IgD-negative memory B cell (primary cell): ENCODE measurements at regions not wholly inside any gene's neighbourhood (a gene's known extent, or its start where the extent isn't known, plus 50 kb on each side); places are given as distances from the start of the nearest gene placed in this dataset.

Experiments used
- H3K27ac Mint-ChIP-seq, 3 donors: one replicate each; pipeline ENCODE4 v1.8.0; 2020 to 2022; ENCODE audit warnings: mild to moderate bottlenecking in 3 of 3, mixed read lengths in 3 of 3, moderate library complexity in 1 of 3
- H3K27me3 Mint-ChIP-seq: one replicate; pipeline ENCODE4 v1.8.0; 2021; ENCODE audit warnings: mixed read lengths
- H3K36me3 Mint-ChIP-seq: one replicate; pipeline ENCODE4 v1.8.0; 2020; ENCODE audit warnings: mild to moderate bottlenecking, mixed read lengths
- H3K4me1 Mint-ChIP-seq, 3 donors: one replicate each; pipeline ENCODE4 v1.8.0; 2020 to 2022; ENCODE audit warnings: mixed read lengths in 3 of 3, mild to moderate bottlenecking in 1 of 3
- H3K4me3 Mint-ChIP-seq, 4 donors: one replicate each; pipeline ENCODE4 v1.8.0; 2020 to 2022; ENCODE audit warnings: mild to moderate bottlenecking in 4 of 4, mixed read lengths in 4 of 4, moderate library complexity in 3 of 4
- H3K9me3 Mint-ChIP-seq, 3 donors: one replicate each; pipeline ENCODE4 v1.8.0; 2020 to 2021; ENCODE audit warnings: mixed read lengths in 3 of 3, mild to moderate bottlenecking in 1 of 3

GRCh38 chr18:28404694-28405093 lies 227.8 kb upstream of the CDH2 start:
- no peak overlapping the region for H3K27ac Mint-ChIP-seq
- H3K4me3 Mint-ChIP-seq, result no peak overlapping the region
- no peaks in the 10 kb centered on the region for H3K36me3 Mint-ChIP-seq
- H3K9me3 Mint-ChIP-seq, result peaks cover 3 to 14% (median 3%) of the 10 kb centered on the region in 3 donors
- H3K4me1 Mint-ChIP-seq, result no peaks in the 10 kb centered on the region
- H3K27me3 Mint-ChIP-seq, result no peaks in the 10 kb centered on the region

DNA sequence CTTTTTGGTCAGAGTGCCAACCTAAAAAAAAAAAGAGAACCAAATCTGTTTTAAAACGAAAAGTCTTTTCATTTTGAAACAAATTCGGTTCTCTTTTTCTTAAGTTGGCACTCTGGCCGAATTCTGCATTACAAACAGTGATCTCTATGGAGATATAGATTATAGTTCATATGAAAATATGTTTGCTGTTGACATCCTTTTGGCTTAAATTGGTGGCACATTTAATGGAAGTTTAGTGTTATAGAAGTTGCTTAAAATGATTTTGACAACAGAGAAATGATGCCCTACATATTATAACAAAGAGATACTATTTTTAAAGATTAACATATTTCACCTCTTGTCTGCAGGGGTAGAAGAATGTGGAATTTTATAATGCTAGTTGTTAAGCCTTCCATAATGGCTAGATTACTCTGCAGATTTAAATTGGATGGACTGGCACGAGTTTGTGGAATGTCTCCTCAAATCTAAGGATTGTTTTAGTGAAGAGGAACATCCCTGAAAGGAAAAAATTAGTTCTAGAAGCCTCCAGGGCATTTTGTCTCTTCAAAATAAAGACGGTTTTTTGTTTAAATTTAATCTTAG lies 222.9 kb upstream of the CDH2 start:
- H3K4me1 Mint-ChIP-seq, result peaks cover 0 to 1% (median 0%) of the 10 kb centered on the region in 3 donors
- H3K36me3 Mint-ChIP-seq, result no peaks in the 10 kb centered on the region
- peaks cover 3 to 23% (median 4%) of the 10 kb centered on the region in 3 donors for H3K9me3 Mint-ChIP-seq
- H3K27ac Mint-ChIP-seq, result no peak overlapping the region
- H3K27me3 Mint-ChIP-seq, result no peaks in the 10 kb centered on the region
- no peak overlapping the region for H3K4me3 Mint-ChIP-seq

- no peaks in the 10 kb centered on the region for H3K36me3 Mint-ChIP-seq
- H3K4me1 Mint-ChIP-seq, result peaks cover 0 to 1% (median 0%) of the 10 kb centered on the region in 3 donors
- no peaks in the 10 kb centered on the region for H3K27me3 Mint-ChIP-seq
- H3K4me3 Mint-ChIP-seq, result no peak overlapping the region
- no peak overlapping the region for H3K27ac Mint-ChIP-seq
- peaks cover 3 to 27% (median 4%) of the 10 kb centered on the region in 3 donors for H3K9me3 Mint-ChIP-seq
Observed at GRCh38 chr18:28398471-28398870, 221.5 kb upstream of the CDH2 start.

DNA sequence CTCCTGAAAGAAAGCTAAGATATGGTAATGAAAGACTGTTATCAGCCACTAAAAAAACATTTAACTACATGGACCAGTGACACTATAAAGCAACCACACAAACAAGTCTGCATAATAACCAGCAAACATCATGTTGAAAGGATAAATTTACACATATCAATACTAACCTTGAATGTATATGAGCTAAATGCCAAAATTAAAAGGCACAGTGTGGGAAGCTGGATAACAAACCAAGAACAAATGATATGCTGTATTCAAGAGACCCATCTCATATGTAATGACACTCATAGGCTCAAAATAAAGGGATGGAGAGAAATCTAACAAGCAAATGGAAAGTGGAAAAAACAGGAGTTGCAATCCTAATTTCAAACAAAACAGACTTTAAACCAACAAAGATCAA lies 213.1 kb upstream of the CDH2 start:
- Mint-ChIP-seq H3K36me3 (no peaks in the 10 kb centered on the region), H3K9me3 (peaks cover 3 to 29% (median 5%) of the 10 kb centered on the region in 3 donors), H3K4me1 (no peaks in the 10 kb centered on the region), H3K27ac (no peak overlapping the region), H3K27me3 (no peaks in the 10 kb centered on the region), H3K4me3 (no peak overlapping the region)

- H3K36me3 Mint-ChIP-seq, result no peaks in the 10 kb centered on the region
- no peaks in the 10 kb centered on the region for H3K4me1 Mint-ChIP-seq
- H3K4me3 Mint-ChIP-seq, result no peak overlapping the region
- no peaks in the 10 kb centered on the region for H3K27me3 Mint-ChIP-seq
- peaks cover 0 to 8% (median 2%) of the 10 kb centered on the region in 3 donors for H3K9me3 Mint-ChIP-seq
- H3K27ac Mint-ChIP-seq, result no peak overlapping the region
Observed at GRCh38 chr18:28382215-28382879, 205.4 kb upstream of the CDH2 start.

DNA sequence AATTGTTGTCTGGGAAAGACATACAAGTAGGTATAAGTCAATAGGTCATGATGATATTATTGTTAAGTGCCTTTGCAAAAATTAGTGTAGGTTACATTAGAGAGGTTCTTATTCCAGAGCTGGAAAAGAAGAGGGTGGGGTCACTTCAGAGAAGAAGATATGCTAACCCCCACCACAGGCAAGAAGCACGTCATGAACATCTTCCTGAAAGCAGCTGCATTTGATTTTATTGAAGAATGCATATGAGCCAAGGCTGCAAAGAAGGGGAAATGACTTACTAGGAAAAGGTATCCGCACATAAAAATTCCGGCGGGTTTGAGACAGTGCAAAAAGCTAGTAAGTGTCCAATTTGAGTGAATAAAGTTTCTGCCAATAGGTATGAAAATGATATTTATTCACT lies 195.3 kb upstream of the CDH2 start:
- Mint-ChIP-seq H3K36me3 (peaks cover 3% of the 10 kb centered on the region), H3K27me3 (no peaks in the 10 kb centered on the region), H3K9me3 (peaks cover 1 to 10% (median 4%) of the 10 kb centered on the region in 3 donors), H3K27ac (no peak overlapping the region), H3K4me3 (no peak overlapping the region), H3K4me1 (no peaks in the 10 kb centered on the region)

- Mint-ChIP-seq H3K27me3 (no peaks in the 10 kb centered on the region), H3K4me3 (no peak overlapping the region), H3K4me1 (no peaks in the 10 kb centered on the region), H3K27ac (no peak overlapping the region), H3K36me3 (peaks cover 3% of the 10 kb centered on the region), H3K9me3 (peaks cover 2 to 11% (median 2%) of the 10 kb centered on the region in 3 donors)
Observed at GRCh38 chr18:28366676-28367075, 189.7 kb upstream of the CDH2 start.

DNA sequence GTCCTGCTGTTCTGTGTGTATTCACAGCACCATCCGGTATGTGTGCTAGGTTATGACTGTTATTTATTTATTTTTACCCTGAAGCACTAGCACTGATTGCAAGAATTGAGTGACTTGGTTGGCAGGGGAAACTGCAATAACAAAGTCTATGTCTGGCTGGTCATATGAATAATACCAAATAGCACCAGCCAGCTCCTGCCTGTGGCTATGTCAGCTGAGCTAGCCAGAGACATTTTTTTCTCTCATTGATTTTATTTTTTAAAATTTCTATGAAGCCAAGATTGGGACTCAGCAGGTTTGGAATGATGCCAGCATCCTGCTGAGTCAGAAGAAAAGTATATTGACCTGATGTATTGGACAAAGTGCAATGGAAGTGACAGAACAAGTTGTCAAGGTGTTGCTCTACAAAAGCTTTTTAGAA lies 188.5 kb upstream of the CDH2 start:
- Mint-ChIP-seq H3K27me3 (no peaks in the 10 kb centered on the region), H3K4me1 (no peaks in the 10 kb centered on the region), H3K36me3 (peaks cover 3% of the 10 kb centered on the region), H3K4me3 (no peak overlapping the region), H3K9me3 (peaks cover 2 to 14% (median 2%) of the 10 kb centered on the region in 3 donors), H3K27ac (no peak overlapping the region)

GRCh38 chr18:28363124-28363523 lies 186.2 kb upstream of the CDH2 start:
- peaks cover 0 to 7% (median 3%) of the 10 kb centered on the region in 3 donors for H3K9me3 Mint-ChIP-seq
- H3K27ac Mint-ChIP-seq, result no peak overlapping the region
- no peak overlapping the region for H3K4me3 Mint-ChIP-seq
- no peaks in the 10 kb centered on the region for H3K27me3 Mint-ChIP-seq
- no peaks in the 10 kb centered on the region for H3K4me1 Mint-ChIP-seq
- no peaks in the 10 kb centered on the region for H3K36me3 Mint-ChIP-seq

DNA sequence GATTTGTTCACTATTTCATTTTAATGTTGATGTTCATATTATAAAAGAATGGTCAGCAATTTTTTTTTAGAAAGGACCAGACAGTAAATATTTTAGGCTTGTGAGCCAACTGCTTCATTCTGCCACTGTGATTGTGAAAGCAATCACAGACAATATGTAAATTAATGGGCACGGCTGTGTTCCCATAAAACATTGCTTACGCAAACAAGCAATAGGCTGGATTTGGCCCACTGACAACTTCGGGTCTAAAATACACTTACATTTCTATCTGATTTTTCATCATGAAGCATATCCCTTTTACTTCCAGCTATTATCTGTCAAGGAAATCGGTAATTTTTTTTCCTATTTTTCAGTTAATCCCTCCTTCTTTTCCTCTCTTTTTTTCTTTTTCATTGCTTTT lies 182.2 kb upstream of the CDH2 start:
- peaks cover 0 to 7% (median 3%) of the 10 kb centered on the region in 3 donors for H3K9me3 Mint-ChIP-seq
- H3K27me3 Mint-ChIP-seq, result no peaks in the 10 kb centered on the region
- no peaks in the 10 kb centered on the region for H3K4me1 Mint-ChIP-seq
- no peak overlapping the region for H3K27ac Mint-ChIP-seq
- no peak overlapping the region for H3K4me3 Mint-ChIP-seq
- no peaks in the 10 kb centered on the region for H3K36me3 Mint-ChIP-seq

DNA sequence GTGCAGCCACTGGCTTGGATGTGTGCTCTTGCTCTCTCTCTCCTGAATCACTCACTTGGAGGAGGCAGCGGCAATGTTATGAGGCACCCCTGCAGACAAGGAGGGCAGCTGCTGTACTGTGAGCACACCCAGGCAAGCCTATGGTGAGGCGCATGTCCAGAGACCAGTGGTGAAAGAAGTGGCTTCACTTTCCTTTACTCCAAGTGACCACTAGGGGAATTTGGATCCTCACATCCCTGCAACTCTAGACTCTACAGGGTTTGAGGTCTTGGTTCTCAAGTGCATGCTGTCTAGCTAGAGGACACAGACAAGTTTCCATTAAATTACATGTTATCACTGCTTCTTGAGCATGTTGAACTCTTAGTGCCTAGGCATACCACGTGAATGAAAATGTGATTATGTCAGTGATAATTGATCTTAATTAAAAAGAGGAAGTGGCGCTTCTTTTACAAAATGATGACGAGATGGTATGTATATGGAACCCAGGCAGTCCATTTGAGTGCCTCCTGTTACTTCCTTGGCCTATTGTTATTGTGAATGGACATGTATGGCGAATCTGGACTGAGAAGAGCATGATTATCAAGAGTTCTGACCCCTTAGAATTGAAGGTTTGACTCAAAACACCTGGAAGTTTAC lies 181.0 kb upstream of the CDH2 start:
- no peak overlapping the region for H3K4me3 Mint-ChIP-seq
- peaks cover 0 to 7% (median 3%) of the 10 kb centered on the region in 3 donors for H3K9me3 Mint-ChIP-seq
- H3K27ac Mint-ChIP-seq, result no peak overlapping the region
- H3K27me3 Mint-ChIP-seq, result no peaks in the 10 kb centered on the region
- H3K36me3 Mint-ChIP-seq, result no peaks in the 10 kb centered on the region
- no peaks in the 10 kb centered on the region for H3K4me1 Mint-ChIP-seq

DNA sequence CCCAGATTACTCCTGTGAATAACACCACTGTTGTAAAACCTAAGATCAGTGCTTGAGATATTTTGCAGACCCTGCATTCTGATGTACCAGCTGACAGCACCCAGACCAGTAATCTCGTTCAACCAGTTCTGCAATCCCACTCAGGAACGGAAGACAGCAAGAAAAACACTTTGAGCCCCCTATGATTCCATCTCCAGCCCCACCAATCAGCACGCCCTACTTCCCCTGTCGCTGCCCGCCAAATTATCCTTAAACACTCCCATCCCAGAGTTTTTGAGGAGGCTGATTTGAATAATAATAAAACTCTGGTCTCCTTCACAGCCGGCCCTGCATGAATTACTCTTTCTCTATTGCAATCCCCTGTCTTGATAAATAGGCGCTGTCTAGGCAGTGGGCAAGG lies 173.9 kb upstream of the CDH2 start:
- Mint-ChIP-seq H3K4me1 (no peaks in the 10 kb centered on the region), H3K9me3 (peaks cover 2 to 6% (median 2%) of the 10 kb centered on the region in 3 donors), H3K27me3 (no peaks in the 10 kb centered on the region), H3K27ac (no peak overlapping the region), H3K36me3 (no peaks in the 10 kb centered on the region), H3K4me3 (no peak overlapping the region)

- Mint-ChIP-seq H3K27ac (no peak overlapping the region), H3K9me3 (peaks cover 0 to 27% (median 8%) of the 10 kb centered on the region in 3 donors), H3K27me3 (no peaks in the 10 kb centered on the region), H3K4me1 (no peaks in the 10 kb centered on the region), H3K4me3 (no peak overlapping the region), H3K36me3 (no peaks in the 10 kb centered on the region)
Observed at GRCh38 chr18:28342231-28342630, 165.3 kb upstream of the CDH2 start.

DNA sequence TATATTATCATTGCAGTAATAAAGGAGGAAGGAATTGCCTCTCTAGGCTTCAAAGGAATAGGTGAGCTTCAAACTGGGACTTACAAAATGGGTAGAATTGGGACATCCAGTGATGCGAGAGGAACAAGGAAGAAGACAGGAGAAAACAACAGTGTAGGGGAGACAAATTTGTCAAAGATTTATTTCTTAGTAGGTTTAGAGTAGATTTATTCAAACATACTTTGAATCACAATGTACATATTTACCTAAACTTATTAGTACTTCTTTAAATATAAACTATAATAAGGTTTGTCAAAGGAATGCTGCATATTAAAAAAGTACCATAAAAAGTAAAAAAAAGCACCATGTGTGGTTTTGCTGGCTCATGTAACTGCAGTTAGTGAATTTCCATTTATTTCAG lies 161.4 kb upstream of the CDH2 start:
- Mint-ChIP-seq H3K36me3 (no peaks in the 10 kb centered on the region), H3K27ac (no peak overlapping the region), H3K4me1 (peaks cover 0 to 1% (median 0%) of the 10 kb centered on the region in 3 donors), H3K9me3 (peaks cover 0 to 9% (median 4%) of the 10 kb centered on the region in 3 donors), H3K4me3 (no peak overlapping the region), H3K27me3 (no peaks in the 10 kb centered on the region)

DNA sequence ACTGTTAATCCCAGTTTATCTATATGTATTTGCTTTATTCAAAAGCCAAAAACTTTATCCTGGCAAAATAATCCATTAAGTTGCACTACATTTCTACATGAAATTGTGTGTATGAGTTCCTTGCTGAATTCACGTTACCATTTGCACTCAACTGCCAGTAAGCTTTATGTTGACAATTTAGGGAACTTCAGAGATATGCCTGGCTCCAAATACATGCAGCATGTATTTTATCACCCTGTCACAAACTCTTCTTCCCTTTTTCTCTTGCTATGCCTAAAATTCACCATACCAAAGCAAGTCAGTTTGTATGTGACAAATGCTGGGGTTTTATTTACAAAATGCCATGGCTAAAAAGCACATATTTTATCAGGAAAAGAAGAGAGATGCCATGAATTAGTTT lies 157.6 kb upstream of the CDH2 start:
- H3K4me3 Mint-ChIP-seq, result no peak overlapping the region
- H3K9me3 Mint-ChIP-seq, result peaks cover 0 to 14% (median 7%) of the 10 kb centered on the region in 3 donors
- H3K36me3 Mint-ChIP-seq, result peaks cover 2% of the 10 kb centered on the region
- no peak overlapping the region for H3K27ac Mint-ChIP-seq
- peaks cover 0 to 1% (median 0%) of the 10 kb centered on the region in 3 donors for H3K4me1 Mint-ChIP-seq
- no peaks in the 10 kb centered on the region for H3K27me3 Mint-ChIP-seq
